ENCODE measurements at regions not wholly inside any gene's neighbourhood (a gene's known extent, or its start where the extent isn't known, plus 50 kb on each side); places are given as distances from the start of the nearest gene placed in this dataset.

DNA sequence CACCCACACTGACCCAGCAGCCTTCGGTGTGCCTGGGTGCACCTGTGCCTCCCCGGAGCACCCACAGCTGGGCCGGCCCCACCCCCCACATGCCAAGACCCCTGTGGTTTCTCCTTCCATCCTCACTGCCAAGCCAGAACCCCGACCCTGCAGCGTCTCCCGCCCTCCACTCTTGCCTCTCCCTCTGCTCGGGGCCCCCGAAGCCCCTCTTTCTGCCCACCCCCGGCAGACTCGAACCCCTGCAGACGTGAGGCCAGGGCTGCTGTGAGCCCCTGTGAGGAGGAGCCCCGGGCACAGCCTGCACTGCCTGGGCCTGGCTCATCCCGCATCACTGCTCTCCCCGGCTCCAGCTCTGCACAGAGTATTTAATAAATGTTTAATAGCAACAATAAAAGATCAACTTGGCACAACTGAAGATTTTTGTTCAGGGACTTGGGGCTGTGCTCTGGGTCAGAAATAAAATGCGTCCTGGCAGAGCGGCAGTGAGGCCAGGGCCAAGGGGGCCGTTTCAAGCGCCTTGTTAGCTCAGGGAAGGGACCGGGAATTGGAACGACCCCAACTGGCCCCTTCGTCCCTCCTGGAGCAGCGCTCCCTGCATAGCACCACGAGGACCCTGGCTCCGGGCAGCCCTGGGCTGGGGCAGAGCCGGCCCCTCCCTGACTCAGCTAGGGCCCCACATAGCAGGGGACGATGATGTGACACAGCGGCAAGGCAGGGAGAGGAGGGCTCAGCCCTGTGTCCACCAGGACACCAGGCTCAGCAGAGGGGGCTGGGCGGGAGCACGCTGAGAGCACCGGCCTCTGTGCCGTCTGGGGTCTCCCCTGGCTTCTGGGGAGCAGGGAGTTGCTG, 520.8 kb downstream of the BRD1 start:
- peak; percentile 22 for DNase-seq

DNA sequence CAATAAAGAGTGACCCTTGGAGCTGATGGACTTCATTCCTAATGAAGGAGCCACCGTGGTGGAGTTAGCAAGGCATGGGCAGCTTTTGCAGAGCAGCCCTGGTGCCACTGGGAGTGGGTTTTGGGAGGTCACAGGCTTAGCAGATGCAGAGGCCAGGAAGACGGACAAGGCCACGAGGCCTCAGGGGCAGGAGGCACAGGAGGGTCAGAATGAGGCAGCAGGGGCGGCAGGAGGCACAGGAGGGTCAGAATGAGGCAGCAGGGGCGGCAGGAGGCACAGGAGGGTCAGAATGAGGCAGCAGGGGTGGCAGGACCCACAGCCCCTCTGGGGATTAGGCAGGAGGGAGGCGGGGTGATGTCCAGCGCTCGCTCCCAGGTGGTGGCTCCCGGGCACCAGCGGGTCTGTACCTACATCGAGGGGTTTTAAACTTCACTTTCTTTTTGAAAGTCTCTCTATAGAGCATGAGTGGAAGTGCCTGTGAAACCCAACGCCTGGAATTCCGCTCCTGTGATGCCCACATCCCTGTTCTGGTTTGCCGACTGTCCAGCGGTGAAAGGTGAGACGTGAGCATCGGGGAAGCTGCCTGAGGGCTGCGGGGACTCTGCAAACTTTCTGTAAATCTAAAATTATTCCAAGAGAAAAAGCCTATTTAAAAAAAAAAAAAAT, 521.6 kb downstream of the BRD1 start:
- DNase-seq: peak; percentile 8

DNA sequence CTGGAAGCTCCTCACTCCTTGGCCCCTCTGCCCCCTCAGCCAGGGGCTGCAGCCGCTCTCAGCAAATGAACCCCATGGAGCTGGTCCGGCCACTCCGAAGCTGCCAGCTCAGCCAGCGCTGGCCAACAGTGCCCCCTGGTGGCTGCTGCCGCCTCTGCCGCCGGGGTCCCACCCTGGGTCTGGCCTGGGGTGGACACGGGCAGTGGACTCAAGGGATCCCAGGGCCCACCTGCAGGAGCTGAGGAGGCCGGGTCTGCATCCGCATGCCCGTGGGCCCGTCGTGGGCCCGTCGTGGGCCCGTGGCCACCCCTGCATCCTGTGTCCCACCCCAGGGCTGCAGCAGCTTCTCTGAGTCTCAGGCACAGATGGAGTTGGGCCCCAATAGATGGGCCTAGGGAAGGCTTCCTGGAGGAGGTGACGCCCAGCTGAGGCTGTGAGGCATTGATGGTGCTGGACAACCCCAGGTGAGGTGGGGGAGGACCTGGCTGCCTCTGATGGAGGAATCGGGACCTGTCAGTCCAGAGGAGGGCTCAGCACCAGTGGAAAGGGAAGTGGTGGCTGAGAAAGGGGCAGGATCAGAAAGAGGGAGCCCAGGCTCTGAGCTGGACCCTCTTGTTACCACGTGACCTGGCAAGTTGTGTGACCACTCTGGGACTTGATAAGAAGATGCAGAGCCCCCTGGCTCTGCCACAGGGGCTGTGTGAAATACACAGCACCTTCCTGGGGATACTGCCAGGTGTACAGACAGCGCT, 522.3 kb downstream of the BRD1 start:
- DNase-seq: peak; percentile 81

DNA sequence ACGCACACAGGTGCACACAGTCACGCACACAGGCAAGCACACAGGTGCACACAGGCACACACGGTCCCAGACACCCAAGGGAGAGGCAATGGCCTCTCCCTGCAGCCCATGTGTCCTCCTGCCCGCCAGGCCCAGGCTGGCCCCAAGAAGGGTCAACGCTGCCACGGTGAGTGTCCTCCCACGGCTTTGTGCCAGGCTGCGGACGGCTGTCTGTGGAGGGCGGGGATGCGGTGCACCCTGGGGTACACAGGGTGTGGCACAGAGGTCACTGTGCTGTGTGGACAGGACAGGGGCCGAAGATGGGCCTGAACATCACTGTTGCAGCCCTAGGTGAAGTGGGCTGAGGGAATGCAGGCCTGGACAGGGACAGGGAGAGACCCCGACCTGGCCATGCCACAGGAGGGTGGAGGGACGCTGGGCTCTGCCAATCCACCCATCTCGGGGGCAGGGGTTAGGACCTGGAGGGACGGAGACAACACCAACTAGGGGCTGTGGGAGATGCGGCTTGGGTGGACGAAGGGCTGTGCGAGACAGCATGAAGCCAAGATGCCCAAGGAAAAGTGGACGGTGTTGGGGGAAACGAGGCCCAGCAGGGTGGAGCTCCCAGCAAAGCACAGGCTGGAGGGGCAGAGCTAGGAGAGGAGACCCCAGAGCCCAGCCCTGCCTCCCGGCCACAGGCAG, 523.8 kb downstream of the BRD1 start:
- no peak for DNase-seq

DNA sequence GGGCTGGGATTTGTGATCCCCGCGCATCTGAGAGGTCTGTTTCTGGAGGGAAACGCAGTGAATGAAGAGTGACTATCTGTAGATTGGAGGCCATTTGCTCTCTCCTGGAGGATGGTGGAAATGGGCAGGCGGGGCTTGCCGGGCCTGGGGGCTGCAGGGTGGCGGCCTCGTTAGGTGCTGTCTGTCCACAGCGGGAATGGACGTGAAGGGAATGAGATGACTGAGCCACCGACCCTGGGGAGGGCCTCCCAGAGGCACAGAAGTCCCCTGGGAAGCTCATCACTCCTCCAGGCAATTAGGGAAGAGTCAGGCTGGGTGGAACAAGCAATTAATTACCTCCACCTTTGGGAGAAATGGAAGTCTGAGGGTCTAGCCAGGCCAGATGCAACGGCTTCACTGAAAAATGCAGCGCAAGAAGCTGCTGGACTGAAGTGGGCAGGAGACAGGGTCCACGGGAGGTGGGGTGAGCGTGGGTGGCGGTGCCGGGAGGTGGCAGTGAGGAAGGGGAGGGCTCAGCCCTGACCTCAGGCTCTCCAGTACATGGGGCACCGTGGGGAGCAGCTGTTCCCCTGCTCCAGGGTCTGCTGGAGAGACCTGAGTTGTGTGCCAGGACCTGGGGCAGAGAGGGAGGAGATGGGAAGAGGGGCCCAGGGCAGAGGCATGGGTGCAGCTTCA, 524.5 kb downstream of the BRD1 start:
- DNase-seq: no peak

DNA sequence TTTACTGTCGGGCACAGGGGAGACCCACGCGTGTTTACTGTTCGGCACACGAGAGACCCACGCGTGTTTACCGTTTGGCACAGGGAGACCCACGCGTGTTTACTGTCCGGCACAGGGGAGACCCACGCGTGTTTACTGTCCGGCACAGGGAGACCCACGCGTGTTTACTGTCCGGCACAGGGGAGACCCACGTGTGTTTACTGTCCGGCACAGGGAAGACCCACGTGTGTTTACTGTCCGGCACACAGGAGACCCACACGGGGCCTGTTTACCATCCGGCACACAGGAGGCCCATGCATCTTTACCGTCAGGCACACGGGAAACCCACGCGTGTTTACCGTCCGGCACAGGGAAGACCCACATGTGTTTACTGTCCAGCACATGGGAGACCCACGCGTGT, 525.1 kb downstream of the BRD1 start:
- no peak for DNase-seq

DNA sequence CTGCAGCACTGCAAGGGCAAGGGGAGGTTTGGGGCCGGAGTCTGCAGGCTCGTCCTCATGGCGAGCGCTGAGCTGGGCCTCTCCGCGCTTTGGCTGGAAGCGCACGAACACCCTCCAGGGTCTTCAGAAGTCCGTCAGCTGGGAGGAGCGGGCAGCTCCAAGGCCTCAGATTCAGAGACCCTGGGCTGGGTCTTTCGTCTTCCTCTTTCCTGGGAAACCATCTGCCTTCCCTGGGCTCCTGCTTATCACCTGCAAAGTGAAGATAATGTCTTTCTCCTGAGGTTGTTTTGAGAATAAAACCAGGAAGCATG, 525.6 kb downstream of the BRD1 start:
- DNase-seq: peak; percentile 8

GRCh38 chr22:49301398-49302149, 526.1 kb downstream of the BRD1 start:
- peak; percentile 9 for DNase-seq

- DNase-seq: no peak
Measured at GRCh38 chr22:49300951-49301397, 526.7 kb downstream of the BRD1 start.

DNA sequence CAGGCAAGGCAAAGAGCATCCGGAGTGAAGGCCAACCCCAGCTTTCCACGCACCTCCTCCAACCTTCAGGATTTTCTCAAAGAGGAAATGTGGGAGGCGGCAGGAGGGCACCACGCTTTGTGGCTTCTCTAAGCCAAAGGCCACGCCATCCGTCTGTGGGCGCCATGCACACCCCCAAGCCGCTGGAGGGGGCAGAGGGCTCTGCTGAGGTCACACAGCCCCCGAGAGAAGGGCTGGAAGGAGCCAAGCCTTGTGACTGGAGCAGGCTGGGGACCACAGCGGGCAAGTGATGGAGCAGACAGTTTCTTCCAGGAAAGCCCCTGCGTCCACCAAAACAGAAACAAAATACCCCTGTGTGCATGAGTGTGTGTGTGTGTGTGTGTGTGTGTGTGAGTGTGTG, 527.4 kb downstream of the BRD1 start:
- no peak for DNase-seq

DNA sequence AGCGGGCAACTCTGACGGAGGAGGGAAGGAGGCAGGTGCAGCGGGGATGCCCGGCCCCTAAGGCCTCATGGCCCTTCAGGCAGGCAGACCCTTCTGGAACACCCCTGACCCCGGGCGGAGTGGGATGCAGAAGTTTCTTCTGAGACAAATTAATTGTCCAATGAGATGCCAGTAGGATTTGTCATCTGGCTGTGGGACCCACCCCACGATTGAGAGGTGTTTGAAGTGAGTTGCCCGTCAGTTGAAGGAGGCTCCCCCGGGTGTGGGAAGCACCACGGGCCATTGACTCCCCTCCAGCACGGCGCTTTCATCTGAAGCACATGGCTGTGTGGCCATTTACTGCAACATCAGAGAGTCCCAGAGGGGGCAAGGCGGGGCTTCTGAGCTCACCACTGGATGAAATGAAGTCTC, 527.8 kb downstream of the BRD1 start:
- DNase-seq: no peak

DNA sequence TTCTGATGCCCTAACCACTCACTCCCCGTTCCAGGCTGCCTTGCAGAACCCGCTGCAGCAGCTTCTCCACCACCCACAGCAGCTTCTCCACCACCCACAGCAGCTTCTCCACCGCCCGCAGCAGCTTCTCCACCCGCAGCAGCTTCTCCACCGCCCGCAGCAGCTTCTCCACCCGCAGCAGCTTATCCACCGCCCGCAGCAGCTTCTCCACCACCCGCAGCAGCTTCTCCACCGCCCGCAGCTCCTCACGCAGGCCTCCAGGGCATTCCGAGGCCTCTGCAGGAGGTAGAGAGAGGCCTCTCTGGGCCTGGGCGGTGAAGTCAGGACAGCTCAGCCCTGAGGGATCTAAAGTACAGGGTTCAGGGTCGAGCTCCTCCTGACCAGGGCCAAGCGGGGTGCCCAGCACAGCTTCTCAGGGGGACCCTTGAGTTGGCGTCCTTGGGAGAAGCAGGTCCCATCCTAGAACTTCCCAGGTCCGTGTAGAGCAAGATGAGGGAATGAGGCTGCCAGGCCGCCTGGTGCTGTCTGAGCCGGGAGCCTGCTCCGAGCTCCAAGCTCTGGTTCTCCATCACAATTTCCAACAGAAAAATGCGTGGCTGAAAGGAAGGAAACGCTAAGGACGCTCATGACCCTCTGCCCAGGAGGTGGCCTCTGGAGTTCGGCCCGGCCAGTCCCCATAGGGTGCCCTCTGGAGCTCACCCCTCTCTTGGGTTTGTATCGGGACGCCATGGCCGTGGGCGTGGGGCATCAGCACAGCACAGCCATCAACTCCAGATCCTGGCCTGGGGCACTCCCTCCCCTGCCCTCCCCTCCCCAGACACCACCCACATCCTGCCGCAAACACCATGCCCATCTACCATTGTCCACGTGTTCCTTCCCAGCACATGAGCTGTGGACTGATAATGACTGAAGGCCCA, 528.6 kb downstream of the BRD1 start:
- DNase-seq: no peak

- no peak for DNase-seq
Measured at GRCh38 chr22:49297871-49298721, 529.6 kb downstream of the BRD1 start.

DNA sequence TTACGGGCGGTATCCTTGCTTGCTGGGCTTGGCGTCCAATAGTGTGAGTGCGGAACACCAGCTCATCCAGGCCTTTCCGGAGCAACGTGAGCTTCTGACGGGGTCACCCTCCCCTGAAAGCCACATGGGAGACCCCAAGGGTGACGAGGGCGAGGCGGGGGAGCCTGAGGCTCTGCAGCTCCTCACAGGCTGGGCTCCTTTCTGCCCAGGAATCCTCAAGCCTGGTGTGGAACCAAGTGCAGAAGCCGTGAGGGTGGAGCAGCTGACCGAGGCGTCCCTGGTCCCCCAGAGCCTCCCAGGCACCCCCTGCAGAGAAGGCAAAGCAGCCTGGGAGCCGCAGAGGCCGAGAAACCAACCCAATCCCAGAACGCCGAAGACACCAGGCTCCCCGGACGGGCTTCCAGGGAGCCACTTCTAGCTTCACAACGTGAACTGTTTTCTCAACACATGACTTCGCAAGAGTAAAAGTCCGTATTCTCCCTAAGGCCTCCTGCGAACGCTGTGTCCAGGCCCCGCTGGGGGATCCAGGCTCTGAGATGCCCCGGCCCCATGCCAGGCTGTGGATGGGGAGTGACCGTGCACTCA, 530.3 kb downstream of the BRD1 start:
- DNase-seq: no peak

DNA sequence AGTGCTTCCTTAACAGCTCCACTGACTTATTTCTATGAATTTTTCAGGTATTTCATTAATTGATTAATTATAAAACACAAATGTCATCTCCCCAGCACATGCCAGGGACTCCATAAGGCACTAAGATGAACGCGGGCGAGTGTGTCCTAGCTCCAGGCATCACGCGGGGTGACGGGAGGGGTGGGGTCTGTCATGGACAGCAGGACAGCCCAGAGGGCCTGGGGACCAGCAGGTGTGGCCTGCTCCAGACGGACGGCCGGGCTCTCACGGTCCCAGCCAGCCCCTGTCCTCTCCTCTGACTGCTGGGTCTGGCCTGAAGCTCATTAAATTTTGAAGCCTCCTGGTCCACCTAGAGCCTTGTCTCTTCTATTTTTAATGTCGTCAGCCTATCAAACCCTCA, 531.1 kb downstream of the BRD1 start:
- no peak for DNase-seq

- DNase-seq: no peak
Measured at GRCh38 chr22:49295851-49296560, 531.7 kb downstream of the BRD1 start.

- DNase-seq: no peak
Measured at GRCh38 chr22:49295465-49295743, 532.3 kb downstream of the BRD1 start.

GRCh38 chr22:49294656-49295464, 532.8 kb downstream of the BRD1 start:
- DNase-seq: no peak

Data from femur (tissue), 1 donor.